ENCODE measurements at regions not wholly inside any gene's neighbourhood (a gene's known extent, or its start where the extent isn't known, plus 50 kb on each side); places are given as distances from the start of the nearest gene placed in this dataset.

- TF ChIP-seq EP300 (IDR thresholded peaks at IDR 0.05) (no peak), CTCF (IDR thresholded peaks at IDR 0.05) (no peak), POLR2AphosphoS5 (IDR thresholded peaks at IDR 0.05) (no peak)
- WGBS, 2 donors: 15 to 17% methylated on average over 3 of the region's 3 CpGs
- Histone ChIP-seq H3K27ac (peak overlapping the region in 1 of 4 donors; percentile 48), H3K4me3 (no peak overlapping the region), H3K27me3 (no peaks in the 10 kb centered on the region), H3K36me3 (no peaks in the 10 kb centered on the region), H3K9me3 (no peaks in the 10 kb centered on the region), H3K4me1 (peaks cover 0 to 21% (median 13%) of the 10 kb centered on the region in 4 donors)
- DNase-seq: no peak
- peak in 1 of 2 donors; percentile 50 for ATAC-seq (ENCODE audit: low FRiP score in 2 of 2)
Observed at GRCh38 chr2:157182834-157183396, 74.6 kb upstream of the GALNT5 start.

GRCh38 chr2:157184161-157184895 is 73.2 kb upstream of the GALNT5 start:
- Histone ChIP-seq H3K4me1 (peaks cover 0 to 21% (median 13%) of the 10 kb centered on the region in 4 donors), H3K27me3 (no peaks in the 10 kb centered on the region), H3K27ac (no peak overlapping the region), H3K4me3 (no peak overlapping the region), H3K36me3 (no peaks in the 10 kb centered on the region), H3K9me3 (no peaks in the 10 kb centered on the region)
- DNase-seq: no peak
- ATAC-seq (ENCODE audit: low FRiP score in 2 of 2): no peak
- 90 to 100% methylated on average over 3 of the region's 3 CpGs for WGBS, 2 donors
- TF ChIP-seq CTCF (IDR thresholded peaks at IDR 0.05): no peak
- TF ChIP-seq EP300 (IDR thresholded peaks at IDR 0.05): no peak
- TF ChIP-seq POLR2AphosphoS5 (IDR thresholded peaks at IDR 0.05): no peak
- no peak for TF ChIP-seq POLR2A (IDR thresholded peaks at IDR 0.05)

GRCh38 chr2:157185476-157186227 is 71.9 kb upstream of the GALNT5 start:
- ATAC-seq (ENCODE audit: low FRiP score in 2 of 2): no peak
- Histone ChIP-seq H3K4me1 (peaks cover 0 to 21% (median 13%) of the 10 kb centered on the region in 4 donors), H3K9me3 (no peaks in the 10 kb centered on the region), H3K4me3 (no peak overlapping the region), H3K27me3 (no peaks in the 10 kb centered on the region), H3K36me3 (no peaks in the 10 kb centered on the region), H3K27ac (no peak overlapping the region)
- TF ChIP-seq CTCF (IDR thresholded peaks at IDR 0.05): no peak
- TF ChIP-seq POLR2AphosphoS5 (IDR thresholded peaks at IDR 0.05): no peak
- no peak for TF ChIP-seq POLR2A (IDR thresholded peaks at IDR 0.05)
- no peak for TF ChIP-seq EP300 (IDR thresholded peaks at IDR 0.05)
- no peak for DNase-seq
- 80 to 87% methylated on average over 4 of the region's 4 CpGs for WGBS, 2 donors

GRCh38 chr2:157190151-157190550 is 67.4 kb upstream of the GALNT5 start:
- H3K4me3 ChIP-seq: no peak overlapping the region
- no peak for DNase-seq
- H3K4me1 ChIP-seq: no peaks in the 10 kb centered on the region
- no peaks in the 10 kb centered on the region for H3K36me3 ChIP-seq
- TF ChIP-seq POLR2A (IDR thresholded peaks at IDR 0.05): no peak
- no peaks in the 10 kb centered on the region for H3K27me3 ChIP-seq
- H3K27ac ChIP-seq: no peak overlapping the region
- no peak for ATAC-seq (ENCODE audit: low FRiP score in 2 of 2)
- no peaks in the 10 kb centered on the region for H3K9me3 ChIP-seq
- WGBS, 2 donors: 73 to 78% methylated on average over 4 of the region's 4 CpGs

GRCh38 chr2:157191186-157191585 is 66.3 kb upstream of the GALNT5 start:
- TF ChIP-seq POLR2AphosphoS5 (IDR thresholded peaks at IDR 0.05): no peak
- TF ChIP-seq CTCF (IDR thresholded peaks at IDR 0.05): no peak
- TF ChIP-seq POLR2A (IDR thresholded peaks at IDR 0.05): no peak
- TF ChIP-seq EP300 (IDR thresholded peaks at IDR 0.05): no peak
- 95 to 100% methylated on average over 2 of the region's 2 CpGs for WGBS, 2 donors
- Histone ChIP-seq H3K27ac (no peak overlapping the region), H3K4me1 (no peaks in the 10 kb centered on the region), H3K4me3 (no peak overlapping the region), H3K27me3 (no peaks in the 10 kb centered on the region), H3K36me3 (no peaks in the 10 kb centered on the region), H3K9me3 (no peaks in the 10 kb centered on the region)
- DNase-seq (no peak), ATAC-seq (ENCODE audit: low FRiP score in 2 of 2) (no peak)
